ENCODE measurements at regions not wholly inside any gene's neighbourhood (a gene's known extent, or its start where the extent isn't known, plus 50 kb on each side); places are given as distances from the start of the nearest gene placed in this dataset.

GRCh38 chr4:18198653-18199052 is 177.1 kb upstream of the LCORL start:
- TF ChIP-seq POLR2AphosphoS5 (IDR thresholded peaks at IDR 0.05; ENCODE audit: insufficient read depth, low read depth, low read length) (no peak), POLR2A (IDR thresholded peaks at IDR 0.05; ENCODE audit: low read depth, low read length) (no peak), JUN (IDR thresholded peaks at IDR 0.05; ENCODE audit: borderline replicate concordance, insufficient read depth, insufficient read length, low read depth) (no peak), CTCF (IDR thresholded peaks at IDR 0.05; ENCODE audit: extremely low read depth in 1 of 2, insufficient read depth in 1 of 2, low read depth in 1 of 2, low read length in 2 of 2) (no peak), EZH2 (IDR thresholded peaks at IDR 0.05; ENCODE audit: borderline replicate concordance, low read depth, low read length, severe bottlenecking) (no peak), FOS (IDR thresholded peaks at IDR 0.05; ENCODE audit: borderline replicate concordance, insufficient read depth, low read length) (no peak), GATA2 (IDR thresholded peaks at IDR 0.05; ENCODE audit: insufficient read depth, insufficient read length, low read depth, low read length) (no peak), MYC (IDR thresholded peaks at IDR 0.05; ENCODE audit: low read depth, low read length) (no peak)
- TF ChIP-seq, protein P1, sequence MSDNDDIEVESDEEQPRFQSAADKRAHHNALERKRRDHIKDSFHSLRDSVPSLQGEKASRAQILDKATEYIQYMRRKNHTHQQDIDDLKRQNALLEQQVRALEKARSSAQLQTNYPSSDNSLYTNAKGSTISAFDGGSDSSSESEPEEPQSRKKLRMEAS (IDR thresholded peaks at IDR 0.05; ENCODE audit: insufficient read depth, insufficient read length): no peak

Measured in endothelial cell of umbilical vein (primary cell).